ENCODE measurements at regions not wholly inside any gene's neighbourhood (a gene's known extent, or its start where the extent isn't known, plus 50 kb on each side); places are given as distances from the start of the nearest gene placed in this dataset.

DNA sequence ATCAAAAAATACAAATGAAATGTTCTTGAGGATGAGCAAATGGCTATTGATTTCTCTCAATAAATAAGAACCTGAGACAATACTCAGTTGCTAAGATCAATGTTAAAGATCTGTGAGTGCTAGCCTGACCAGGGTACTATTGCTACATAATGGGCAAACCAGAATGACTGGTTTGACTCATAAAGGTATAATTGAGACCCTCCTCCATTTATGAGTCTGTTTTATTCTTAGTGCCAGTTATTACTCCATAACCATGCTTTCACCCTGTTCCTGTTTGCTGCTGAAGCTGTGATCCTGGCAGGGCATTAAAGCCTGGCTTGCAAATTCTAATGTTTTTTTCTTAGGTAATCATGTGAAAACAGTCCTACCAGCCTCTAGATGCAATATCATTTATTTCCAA, 56.6 kb upstream of the PPM1B start:
- no peak overlapping the region for H3K27ac Mint-ChIP-seq (ENCODE audit: unreplicated experiment)
- peaks cover 19% of the 10 kb centered on the region for H3K4me1 Mint-ChIP-seq (ENCODE audit: low read depth, unreplicated experiment)
- H3K36me3 Mint-ChIP-seq (ENCODE audit: insufficient read depth, unreplicated experiment), result peaks cover 6% of the 10 kb centered on the region
- no peaks in the 10 kb centered on the region for H3K27me3 Mint-ChIP-seq (ENCODE audit: insufficient read depth, unreplicated experiment)
- no TSS peak for BruUV-seq (replicated peaks)
- no peak overlapping the region for H3K4me3 ChIP-seq (ENCODE audit: low read depth, low read length)
- H3K27me3 ChIP-seq (replicated peaks; ENCODE audit: control insufficient read depth, insufficient read depth, low read length), result no peaks in the 10 kb centered on the region
- intact Hi-C loops (cut with micrococcal nuclease; ENCODE audit: unreplicated experiment), result no loop called here
- ChIA-PET POLR2A (interaction anchor here (0.6 kb wide), 1 partner anchor 128 kb away, joined by 3 read pairs; no protein-coding TSS in a partner anchor), CTCF (no interaction called here)
- H3K36me3 ChIP-seq (ENCODE audit: control insufficient read depth, insufficient read depth, low read length), result no peaks in the 10 kb centered on the region
- no peak overlapping the region for H3K4me3 Mint-ChIP-seq (ENCODE audit: unreplicated experiment)
- TF ChIP-seq, protein P1, sequence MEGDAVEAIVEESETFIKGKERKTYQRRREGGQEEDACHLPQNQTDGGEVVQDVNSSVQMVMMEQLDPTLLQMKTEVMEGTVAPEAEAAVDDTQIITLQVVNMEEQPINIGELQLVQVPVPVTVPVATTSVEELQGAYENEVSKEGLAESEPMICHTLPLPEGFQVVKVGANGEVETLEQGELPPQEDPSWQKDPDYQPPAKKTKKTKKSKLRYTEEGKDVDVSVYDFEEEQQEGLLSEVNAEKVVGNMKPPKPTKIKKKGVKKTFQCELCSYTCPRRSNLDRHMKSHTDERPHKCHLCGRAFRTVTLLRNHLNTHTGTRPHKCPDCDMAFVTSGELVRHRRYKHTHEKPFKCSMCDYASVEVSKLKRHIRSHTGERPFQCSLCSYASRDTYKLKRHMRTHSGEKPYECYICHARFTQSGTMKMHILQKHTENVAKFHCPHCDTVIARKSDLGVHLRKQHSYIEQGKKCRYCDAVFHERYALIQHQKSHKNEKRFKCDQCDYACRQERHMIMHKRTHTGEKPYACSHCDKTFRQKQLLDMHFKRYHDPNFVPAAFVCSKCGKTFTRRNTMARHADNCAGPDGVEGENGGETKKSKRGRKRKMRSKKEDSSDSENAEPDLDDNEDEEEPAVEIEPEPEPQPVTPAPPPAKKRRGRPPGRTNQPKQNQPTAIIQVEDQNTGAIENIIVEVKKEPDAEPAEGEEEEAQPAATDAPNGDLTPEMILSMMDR (IDR thresholded peaks at IDR 0.05; ENCODE audit: insufficient read depth in 1 of 2, low read depth in 1 of 2, low read length in 1 of 2, severe bottlenecking in 1 of 2, unreplicated experiment in 1 of 2), result no peak
- peaks cover 34% of the 10 kb centered on the region for H3K4me1 ChIP-seq
- DNase-seq, result peak in 1 of 2 experiments; percentile 43
- peaks cover 10% of the 10 kb centered on the region for H3K9me3 Mint-ChIP-seq (ENCODE audit: unreplicated experiment)
- no peaks in the 10 kb centered on the region for H3K9me3 ChIP-seq

DNA sequence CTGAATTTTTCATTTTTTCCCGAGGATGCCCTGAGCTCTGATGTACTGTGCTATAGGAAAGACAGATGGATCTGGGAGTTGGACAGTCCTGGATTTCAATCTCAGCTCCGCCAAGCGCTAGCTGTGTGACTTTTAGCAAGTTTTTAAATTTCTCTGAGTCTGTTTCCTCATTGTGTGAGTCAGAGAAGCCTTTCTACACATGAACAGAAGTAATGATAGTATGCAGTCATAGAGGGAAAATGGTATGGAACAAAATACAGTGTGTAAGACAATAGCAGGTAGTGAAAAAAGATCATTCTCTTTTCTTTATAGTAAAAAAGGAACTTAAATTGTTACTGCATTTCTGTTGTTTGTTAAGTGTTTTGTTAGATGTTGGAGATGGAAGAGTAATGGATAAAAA, 52.4 kb upstream of the PPM1B start:
- Histone ChIP-seq H3K36me3 (ENCODE audit: control insufficient read depth, insufficient read depth, low read length) (no peaks in the 10 kb centered on the region), H3K9me3 (no peaks in the 10 kb centered on the region), H3K4me1 (peaks cover 9% of the 10 kb centered on the region), H3K4me3 (ENCODE audit: low read depth, low read length) (no peak overlapping the region), H3K27me3 (replicated peaks; ENCODE audit: control insufficient read depth, insufficient read depth, low read length) (no peaks in the 10 kb centered on the region)
- Mint-ChIP-seq H3K9me3 (ENCODE audit: unreplicated experiment) (no peaks in the 10 kb centered on the region), H3K4me1 (ENCODE audit: low read depth, unreplicated experiment) (peaks cover 6% of the 10 kb centered on the region), H3K36me3 (ENCODE audit: insufficient read depth, unreplicated experiment) (no peaks in the 10 kb centered on the region), H3K4me3 (ENCODE audit: unreplicated experiment) (no peak overlapping the region), H3K27ac (ENCODE audit: unreplicated experiment) (no peak overlapping the region), H3K27me3 (ENCODE audit: insufficient read depth, unreplicated experiment) (no peaks in the 10 kb centered on the region)
- DNase-seq, result no peak
- no TSS peak for BruUV-seq (replicated peaks)
- intact Hi-C loops (cut with micrococcal nuclease; ENCODE audit: unreplicated experiment), result no loop called here
- ChIA-PET POLR2A (interaction anchor here (0.6 kb wide), 1 partner anchor 52 kb away, joined by 5 read pairs; the partner anchor contains the start of gene PPM1B), CTCF (no interaction called here)
- TF ChIP-seq, protein P1 (IDR thresholded peaks at IDR 0.05; ENCODE audit: insufficient read depth in 1 of 2, low read depth in 1 of 2, low read length in 1 of 2, severe bottlenecking in 1 of 2, unreplicated experiment in 1 of 2), result no peak

DNA sequence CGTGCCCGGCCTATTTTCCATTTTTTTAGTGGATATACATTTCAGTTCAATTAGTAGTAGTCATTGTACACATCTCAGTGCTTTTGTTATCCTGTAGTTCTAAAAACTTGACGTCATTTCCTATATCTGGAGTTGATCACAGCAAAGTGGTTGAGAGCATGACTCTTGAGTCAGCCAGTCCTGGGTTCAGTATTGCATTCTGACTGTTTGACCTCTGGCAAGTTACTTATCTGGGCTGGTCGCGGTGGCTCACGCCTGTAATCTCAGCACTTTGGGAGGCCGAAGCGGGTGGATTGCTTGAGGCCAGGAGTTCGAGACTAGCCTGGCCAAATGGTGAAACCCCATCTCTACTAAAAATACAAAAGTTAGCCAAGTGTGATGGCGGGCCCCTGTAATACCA, 50.4 kb upstream of the PPM1B start:
- POLR2A ChIA-PET, result no interaction called here
- intact Hi-C loops (cut with micrococcal nuclease; ENCODE audit: unreplicated experiment), result no loop called here
- no peaks in the 10 kb centered on the region for H3K9me3 ChIP-seq
- H3K9me3 Mint-ChIP-seq (ENCODE audit: unreplicated experiment), result no peaks in the 10 kb centered on the region
- no TSS peak for BruUV-seq (replicated peaks)
- no peak overlapping the region for H3K4me3 Mint-ChIP-seq (ENCODE audit: unreplicated experiment)
- TF ChIP-seq, protein P1 (IDR thresholded peaks at IDR 0.05; ENCODE audit: insufficient read depth in 1 of 2, low read depth in 1 of 2, low read length in 1 of 2, severe bottlenecking in 1 of 2, unreplicated experiment in 1 of 2), result no peak
- no peaks in the 10 kb centered on the region for H3K36me3 ChIP-seq (ENCODE audit: control insufficient read depth, insufficient read depth, low read length)
- CTCF ChIA-PET, result no interaction called here
- H3K4me3 ChIP-seq (ENCODE audit: low read depth, low read length), result no peak overlapping the region
- H3K27ac Mint-ChIP-seq (ENCODE audit: unreplicated experiment), result no peak overlapping the region
- H3K4me1 Mint-ChIP-seq (ENCODE audit: low read depth, unreplicated experiment), result no peaks in the 10 kb centered on the region
- H3K4me1 ChIP-seq, result no peaks in the 10 kb centered on the region
- no peaks in the 10 kb centered on the region for H3K27me3 Mint-ChIP-seq (ENCODE audit: insufficient read depth, unreplicated experiment)
- no peak for DNase-seq
- H3K36me3 Mint-ChIP-seq (ENCODE audit: insufficient read depth, unreplicated experiment), result no peaks in the 10 kb centered on the region
- no peaks in the 10 kb centered on the region for H3K27me3 ChIP-seq (replicated peaks; ENCODE audit: control insufficient read depth, insufficient read depth, low read length)

Data from Caco-2 (cell line).